GM12878 (cell line): ENCODE measurements at regions not wholly inside any gene's neighbourhood (a gene's known extent, or its start where the extent isn't known, plus 50 kb on each side); places are given as distances from the start of the nearest gene placed in this dataset.

Source experiments
- ATAC-seq: fragments of 200-7000 bp; cut with Tn5 transposase; 3 replicates; pipeline ENCODE4 v1.9.1; 2020; ENCODE audit warnings: mild to moderate bottlenecking, moderate library complexity
- BruUV-seq: library from RNA; stranded (reverse); fragments of 400-500 nt; replicated peaks from 2 replicates; lab custom pipeline; 2021; lab: Mats Ljungman, UMichigan
- CTCF ChIA-PET: fragments of 300-600 bp; sonication (Branson Sonifier 250); formaldehyde crosslinking; extraction: SDS; loops from one replicate; lab custom pipeline; 2021; ENCODE audit warnings: inconsistent platforms; lab: Yijun Ruan, JAX
- POLR2A ChIA-PET: fragments of 350-600 bp; formaldehyde crosslinking; extraction: SDS; loops from one replicate; lab custom pipeline; 2021; ENCODE audit warnings: inconsistent platforms; lab: Charles Lee
- RAD21 ChIA-PET: fragments of 300-600 bp; sonication (Branson Sonifier 250); formaldehyde crosslinking; loops from one replicate; lab custom pipeline; 2023; ENCODE audit warnings: antibody characterized with exemption; ENCODE audit not compliant: unreplicated experiment; lab: Charles Lee
- SMC1A ChIA-PET: fragments of 300-600 bp; sonication (Branson Sonifier 250); formaldehyde crosslinking; loops from one replicate; lab custom pipeline; 2023; ENCODE audit not compliant: unreplicated experiment, uncharacterized antibody; lab: Charles Lee
- DNase-seq: peaks from one replicate; pipeline ENCODE4 v3.0.0-alpha.2; 2011; ENCODE audit warnings: low read depth, low spot score
- FAIRE-seq: peaks from 3 replicates; lab custom pipeline; 2011; peaks lifted over from hg19 to GRCh38; lab: Jason Lieb, UNC
- H2AFZ ChIP-seq: 2 replicates; pipeline ENCODE4 v1.6.0; 2011; ENCODE audit warnings: low read depth, low read length, control low read depth; ENCODE audit not compliant: control insufficient read depth
- H3K27ac ChIP-seq: 2 replicates; pipeline ENCODE4 v1.5.1; 2011; ENCODE audit warnings: control low read depth; ENCODE audit not compliant: control insufficient read depth, insufficient read depth
- H3K27me3 ChIP-seq, 2 experiments: replicated peaks in 1 of 2; 2 replicates each; pipeline versions ENCODE4 v1.6.0 to v1.6.1; 2011; ENCODE audit warnings: low read length in 1 of 2; ENCODE audit not compliant: control insufficient read depth in 2 of 2, insufficient read depth in 2 of 2
- H3K36me3 ChIP-seq, 2 experiments: 2 replicates each; pipeline ENCODE4 v1.5.1; 2011; ENCODE audit warnings: low read length in 1 of 2; ENCODE audit not compliant: control insufficient read depth in 2 of 2, insufficient read depth in 2 of 2
- H3K4me1 ChIP-seq: 2 replicates; pipeline ENCODE4 v1.6.1; 2011; ENCODE audit warnings: mild to moderate bottlenecking, low read length, moderate library complexity, mixed read lengths; ENCODE audit not compliant: control insufficient read depth, insufficient read depth
- H3K4me2 ChIP-seq: 2 replicates; pipeline ENCODE4 v1.6.0; 2011; ENCODE audit warnings: control low read depth; ENCODE audit not compliant: control insufficient read depth, insufficient read depth
- H3K4me3 ChIP-seq: fragments of 200-600 bp; sonication (generic); 2 replicates; pipeline ENCODE4 v1.5.1; 2016
- H3K79me2 ChIP-seq: 2 replicates; pipeline ENCODE4 v1.6.0; 2011; ENCODE audit warnings: low read length; ENCODE audit not compliant: control insufficient read depth, insufficient read depth
- H3K9ac ChIP-seq: 2 replicates; pipeline ENCODE4 v1.8.0; 2011; ENCODE audit warnings: low read length, control low read depth, mixed read lengths; ENCODE audit not compliant: control insufficient read depth, insufficient read depth
- H3K9me3 ChIP-seq: replicated peaks from 3 replicates; pipeline ENCODE4 v1.5.1; 2011; ENCODE audit warnings: mild to moderate bottlenecking, low read length; ENCODE audit not compliant: control insufficient read depth, insufficient read depth
- H4K20me1 ChIP-seq: 2 replicates; pipeline ENCODE4 v1.6.0; 2011; ENCODE audit not compliant: control insufficient read depth, insufficient read depth
- EED ChIP-seq: sonication (generic); IDR thresholded peaks from 2 replicates; pipeline ENCODE4 v1.6.1; 2016; ENCODE audit warnings: antibody characterized with exemption, low read depth
- MEF2B ChIP-seq: fragments of 450-650 bp; IDR thresholded peaks from 2 replicates; pipeline ENCODE4 v1.6.1; 2018; ENCODE audit warnings: mild to moderate bottlenecking, moderate library complexity; ENCODE audit not compliant: partially characterized antibody, poor library complexity, severe bottlenecking
- MTA3 ChIP-seq: IDR thresholded peaks from 2 replicates; pipeline ENCODE4 v1.6.1; 2012; ENCODE audit warnings: low read length, inconsistent platforms, borderline replicate concordance
- PAX8 ChIP-seq: fragments of 450-650 bp; IDR thresholded peaks from 2 replicates; pipeline ENCODE4 v1.6.1; 2017; ENCODE audit warnings: mild to moderate bottlenecking, moderate library complexity
- POLR2AphosphoS2 ChIP-seq: IDR thresholded peaks from 2 replicates; pipeline ENCODE4 v1.6.1; 2011; ENCODE audit warnings: low read depth, mild to moderate bottlenecking, low read length, improper control_type of control experiment, moderate library complexity
- RB1 ChIP-seq: fragments of 450-650 bp; formaldehyde crosslinking; IDR thresholded peaks from 2 replicates; pipeline ENCODE4 v1.6.1; 2017; ENCODE audit warnings: mild to moderate bottlenecking, borderline replicate concordance
- SMAD1 ChIP-seq: fragments of 450-650 bp; IDR thresholded peaks from 2 replicates; pipeline ENCODE4 v1.6.1; 2018; ENCODE audit warnings: mild to moderate bottlenecking, low read depth; ENCODE audit not compliant: partially characterized antibody
- SMARCA5 ChIP-seq: fragments of 450-650 bp; IDR thresholded peaks from 2 replicates; pipeline ENCODE4 v1.6.1; 2017; ENCODE audit warnings: mild to moderate bottlenecking
- TBL1XR1 ChIP-seq: IDR thresholded peaks from 2 replicates; pipeline ENCODE4 v1.6.1; 2012; ENCODE audit warnings: low read depth, low read length, improper control_type of control experiment
- ZZZ3 ChIP-seq: IDR thresholded peaks from 2 replicates; pipeline ENCODE4 v1.6.1; 2011; ENCODE audit warnings: low read depth; ENCODE audit not compliant: control insufficient read depth, insufficient read length
- WGBS: methylation state at CpG from one replicate; pipeline ENCODE4 v1.1.6; 2016; ENCODE audit warnings: low lambda C conversion rate; ENCODE audit not compliant: insufficient replicate concordance, insufficient coverage; ENCODE audit errors: missing lambda C conversion rate; 5-methylcytosine and 5-hydroxymethylcytosine counted together
- in situ Hi-C: fragments of 300-500 bp; cut with MboI; formaldehyde crosslinking; loops from 9 replicates; pipeline ENCODE4 v1.14.3; 2018; ENCODE audit warnings: mixed read lengths
- intact Hi-C: fragments of 100-400 bp; cut with micrococcal nuclease; formaldehyde crosslinking; loops from one replicate; pipeline ENCODE4 v1.14.2; 2022; ENCODE audit not compliant: unreplicated experiment
- TF ChIP-seq, protein P1 (sequence below): fragments of 450-650 bp; IDR thresholded peaks from 2 replicates; pipeline ENCODE4 v1.6.1; 2017; ENCODE audit warnings: mild to moderate bottlenecking, moderate library complexity

DNA sequence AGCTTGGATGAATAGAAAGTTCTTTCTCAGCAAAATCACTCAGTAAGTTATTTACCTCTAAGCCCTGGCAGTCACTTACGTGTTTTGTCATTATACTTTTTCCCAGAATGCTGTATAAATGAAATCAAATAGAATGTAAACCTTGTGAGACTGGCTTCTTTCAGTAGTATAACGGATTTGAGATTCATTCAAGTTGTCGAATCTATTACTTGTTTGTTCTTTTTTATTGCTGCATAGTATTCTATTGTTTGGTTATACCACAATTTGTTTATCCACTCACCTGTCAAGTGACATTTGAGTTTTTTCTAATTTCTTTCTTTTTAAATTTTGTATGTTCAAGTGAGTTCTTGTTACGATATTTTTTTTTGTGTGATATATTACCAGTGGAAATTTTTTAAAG is 381.6 kb downstream of the EDEM1 start:
- Histone ChIP-seq H3K9me3 (no peaks in the 10 kb centered on the region), H3K27ac (no peak overlapping the region), H2AFZ (no peak overlapping the region), H3K4me3 (no peak overlapping the region), H4K20me1 (no peaks in the 10 kb centered on the region), H3K79me2 (no peaks in the 10 kb centered on the region), H3K27me3 (no peaks in the 10 kb centered on the region), H3K36me3 (no peaks in the 10 kb centered on the region), H3K4me2 (no peak overlapping the region), H3K9ac (no peak overlapping the region), H3K4me1 (no peaks in the 10 kb centered on the region)
- no TSS peak for BruUV-seq
- intact Hi-C loops (no loop called here), in situ Hi-C loops (no loop called here)
- TF ChIP-seq ZZZ3 = no peak
- no peak for TF ChIP-seq POLR2AphosphoS2
- TF ChIP-seq MTA3 = no peak
- TF ChIP-seq SMAD1 = no peak
- TF ChIP-seq MEF2B = no peak
- TF ChIP-seq SMARCA5 = no peak
- no peak for TF ChIP-seq TBL1XR1
- TF ChIP-seq PAX8 = no peak
- SMC1A ChIA-PET = no interaction called here
- RAD21 ChIA-PET = interaction anchor here (1.0 to 1.1 kb wide), 2 partner anchors 160 to 162 kb away, joined by 4 to 6 read pairs; no protein-coding TSS in a partner anchor
- DNase-seq = no peak
- 51% methylated on average over 4 of the region's 4 CpGs for WGBS
- CTCF ChIA-PET = interaction anchor here (1.2 kb wide), 1 partner anchor 263 kb away, joined by 3 read pairs; no protein-coding TSS in a partner anchor
- no peak for FAIRE-seq
- ATAC-seq = no peak
- POLR2A ChIA-PET = no interaction called here

DNA sequence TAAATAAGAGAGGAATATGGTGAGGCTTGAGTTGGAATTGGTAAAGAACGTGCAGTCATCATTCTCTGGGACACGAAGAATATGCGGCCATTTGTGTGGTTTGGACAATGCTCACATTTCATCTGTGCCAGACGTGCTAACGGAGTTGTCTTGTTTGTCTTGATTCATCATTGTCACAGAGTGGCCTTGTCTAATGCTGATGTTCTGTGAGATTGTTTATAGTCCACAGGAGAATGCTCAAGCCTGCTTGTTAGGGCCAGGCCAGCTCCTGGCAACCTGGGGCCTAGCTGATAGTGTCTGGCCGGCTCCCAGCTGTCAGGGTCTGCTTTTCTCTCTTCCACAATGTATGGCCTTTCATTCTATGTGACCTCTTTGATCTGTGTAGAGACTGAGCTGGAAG is 384.7 kb downstream of the EDEM1 start:
- no TSS peak for BruUV-seq
- no peak for FAIRE-seq
- Histone ChIP-seq H3K4me1 (no peaks in the 10 kb centered on the region), H2AFZ (no peak overlapping the region), H3K79me2 (no peaks in the 10 kb centered on the region), H3K4me3 (no peak overlapping the region), H3K27me3 (no peaks in the 10 kb centered on the region), H4K20me1 (no peaks in the 10 kb centered on the region), H3K27ac (no peak overlapping the region), H3K36me3 (no peaks in the 10 kb centered on the region), H3K4me2 (no peak overlapping the region), H3K9ac (no peak overlapping the region), H3K9me3 (no peaks in the 10 kb centered on the region)
- in situ Hi-C loops (no loop called here), intact Hi-C loops (no loop called here)
- ChIA-PET CTCF (interaction anchor here (0.7 kb wide), 1 partner anchor 25 kb away, joined by 3 read pairs; no protein-coding TSS in a partner anchor), POLR2A (no interaction called here), SMC1A (no interaction called here), RAD21 (no interaction called here)
- no peak for DNase-seq
- no peak for ATAC-seq
- 56% methylated on average over 6 of the region's 6 CpGs for WGBS
- TF ChIP-seq EED (no peak), RB1 (no peak)
- TF ChIP-seq, protein P1, sequence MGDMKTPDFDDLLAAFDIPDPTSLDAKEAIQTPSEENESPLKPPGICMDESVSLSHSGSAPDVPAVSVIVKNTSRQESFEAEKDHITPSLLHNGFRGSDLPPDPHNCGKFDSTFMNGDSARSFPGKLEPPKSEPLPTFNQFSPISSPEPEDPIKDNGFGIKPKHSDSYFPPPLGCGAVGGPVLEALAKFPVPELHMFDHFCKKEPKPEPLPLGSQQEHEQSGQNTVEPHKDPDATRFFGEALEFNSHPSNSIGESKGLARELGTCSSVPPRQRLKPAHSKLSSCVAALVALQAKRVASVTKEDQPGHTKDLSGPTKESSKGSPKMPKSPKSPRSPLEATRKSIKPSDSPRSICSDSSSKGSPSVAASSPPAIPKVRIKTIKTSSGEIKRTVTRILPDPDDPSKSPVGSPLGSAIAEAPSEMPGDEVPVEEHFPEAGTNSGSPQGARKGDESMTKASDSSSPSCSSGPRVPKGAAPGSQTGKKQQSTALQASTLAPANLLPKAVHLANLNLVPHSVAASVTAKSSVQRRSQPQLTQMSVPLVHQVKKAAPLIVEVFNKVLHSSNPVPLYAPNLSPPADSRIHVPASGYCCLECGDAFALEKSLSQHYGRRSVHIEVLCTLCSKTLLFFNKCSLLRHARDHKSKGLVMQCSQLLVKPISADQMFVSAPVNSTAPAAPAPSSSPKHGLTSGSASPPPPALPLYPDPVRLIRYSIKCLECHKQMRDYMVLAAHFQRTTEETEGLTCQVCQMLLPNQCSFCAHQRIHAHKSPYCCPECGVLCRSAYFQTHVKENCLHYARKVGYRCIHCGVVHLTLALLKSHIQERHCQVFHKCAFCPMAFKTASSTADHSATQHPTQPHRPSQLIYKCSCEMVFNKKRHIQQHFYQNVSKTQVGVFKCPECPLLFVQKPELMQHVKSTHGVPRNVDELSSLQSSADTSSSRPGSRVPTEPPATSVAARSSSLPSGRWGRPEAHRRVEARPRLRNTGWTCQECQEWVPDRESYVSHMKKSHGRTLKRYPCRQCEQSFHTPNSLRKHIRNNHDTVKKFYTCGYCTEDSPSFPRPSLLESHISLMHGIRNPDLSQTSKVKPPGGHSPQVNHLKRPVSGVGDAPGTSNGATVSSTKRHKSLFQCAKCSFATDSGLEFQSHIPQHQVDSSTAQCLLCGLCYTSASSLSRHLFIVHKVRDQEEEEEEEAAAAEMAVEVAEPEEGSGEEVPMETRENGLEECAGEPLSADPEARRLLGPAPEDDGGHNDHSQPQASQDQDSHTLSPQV = no peak
